NCI-H2107 (cell line): ENCODE measurements at regions not wholly inside any gene's neighbourhood (a gene's known extent, or its start where the extent isn't known, plus 50 kb on each side); places are given as distances from the start of the nearest gene placed in this dataset.
"Not testable (repeated sequence)": the region's sequence is repeated elsewhere in the genome, so short reads cannot be mapped to it uniquely, and the experiment has no call there.

Source experiments
- DNase-seq: peaks from one replicate; lab custom pipeline; 2025; lab: John Stamatoyannopoulos, UW

DNA sequence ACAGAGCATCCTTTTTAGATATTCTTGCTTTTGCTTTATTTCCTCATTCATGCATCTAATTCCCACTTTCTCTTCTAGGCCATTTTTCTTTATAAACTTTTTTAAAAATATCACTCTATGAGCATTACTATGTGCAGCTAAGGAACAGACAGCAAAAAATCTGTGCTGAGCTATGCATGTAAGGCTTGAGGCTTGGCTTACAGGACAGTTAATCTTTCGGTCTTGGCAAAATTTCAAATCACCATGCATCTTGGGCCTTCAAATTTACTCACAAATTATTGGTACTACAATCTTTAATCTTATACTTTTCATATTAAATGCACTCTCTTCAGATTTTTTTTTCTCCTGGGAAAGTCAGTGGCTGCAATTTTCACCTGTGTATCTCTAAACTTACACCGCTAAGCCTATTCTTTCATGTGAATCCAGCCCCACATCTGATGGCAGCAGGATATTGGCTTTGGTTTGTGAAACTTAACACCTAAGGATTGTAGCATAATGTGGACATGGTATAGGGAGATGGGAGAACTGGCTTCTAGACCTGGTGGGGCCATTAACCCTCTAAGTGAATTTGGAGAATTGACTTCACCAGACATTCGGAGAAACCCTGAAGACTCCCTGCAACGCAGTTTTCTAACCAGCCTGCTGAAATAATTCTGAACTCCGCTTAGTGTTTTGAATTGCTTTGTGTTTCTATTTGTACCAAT, 278.3 kb downstream of the SPRY1 start:
- DNase-seq, result no peak

GRCh38 chr4:123675567-123675966, 279.0 kb downstream of the SPRY1 start:
- DNase-seq, result no peak

GRCh38 chr4:123676071-123676889, 279.7 kb downstream of the SPRY1 start:
- DNase-seq, result no peak

GRCh38 chr4:123676890-123677229, 280.3 kb downstream of the SPRY1 start:
- DNase-seq, result peak; percentile 9

DNA sequence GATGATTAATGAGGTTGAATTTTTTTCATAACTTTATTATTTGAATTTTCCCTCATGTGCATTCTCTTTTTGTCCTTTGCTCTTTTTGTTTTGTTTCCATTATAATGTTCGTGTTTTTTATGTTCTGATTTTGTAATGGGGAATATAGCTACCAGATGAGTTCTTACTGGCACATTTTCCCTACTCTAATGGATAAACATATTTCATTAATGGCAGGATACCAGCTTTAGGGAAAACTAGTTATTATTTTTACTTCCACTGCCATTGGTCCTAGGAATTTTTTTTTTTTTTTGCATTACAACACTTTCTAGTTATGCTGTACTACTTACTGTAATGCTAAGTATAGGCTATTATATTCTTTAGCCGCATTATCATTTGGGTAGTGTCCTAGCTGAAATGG, 286.3 kb downstream of the SPRY1 start:
- no peak for DNase-seq

- DNase-seq, result not testable (repeated sequence)
These were observed 288.3 kb downstream of the SPRY1 start for GRCh38 chr4:123684937-123685336.

DNA sequence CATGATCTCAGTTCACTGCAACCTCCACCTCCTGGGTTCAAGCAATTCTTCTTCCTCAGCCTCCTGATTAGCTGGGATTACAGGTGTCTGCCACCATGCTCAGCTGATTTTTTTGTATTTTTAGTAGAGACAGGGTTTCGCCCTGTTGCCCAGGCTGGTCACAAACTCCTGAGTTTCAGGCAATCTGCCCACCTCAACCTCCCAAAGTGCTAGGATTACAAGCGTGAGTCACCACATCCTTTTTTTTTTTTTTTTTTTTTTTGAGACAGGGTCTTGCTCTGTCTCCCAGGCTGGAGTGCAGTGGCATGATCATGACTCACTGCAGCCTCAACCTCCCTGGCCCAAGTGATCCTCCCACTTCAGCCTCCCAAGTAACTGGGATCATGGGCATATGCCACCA, 298.9 kb downstream of the SPRY1 start:
- DNase-seq, result not testable (repeated sequence)

GRCh38 chr4:123696687-123697086, 300.1 kb downstream of the SPRY1 start:
- no peak for DNase-seq

DNA sequence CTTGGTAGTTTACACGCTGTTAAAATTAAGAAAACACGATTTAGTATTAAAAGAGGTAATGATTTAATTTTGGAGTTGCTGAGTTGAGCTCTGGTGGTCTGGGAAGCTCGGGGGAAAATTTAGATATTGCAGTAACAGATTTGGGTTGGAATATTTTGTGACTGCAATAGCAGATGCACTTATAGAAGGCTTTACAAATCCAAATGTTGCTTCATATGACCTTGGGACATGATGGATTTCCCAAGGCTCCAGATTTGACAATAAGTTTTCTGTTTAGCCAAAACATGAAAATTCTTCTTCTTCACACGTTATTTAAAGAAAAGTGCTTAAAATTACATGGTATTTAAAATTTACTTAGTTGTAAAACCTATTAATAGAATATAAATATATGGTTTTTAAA, 302.0 kb downstream of the SPRY1 start:
- DNase-seq, result no peak

DNA sequence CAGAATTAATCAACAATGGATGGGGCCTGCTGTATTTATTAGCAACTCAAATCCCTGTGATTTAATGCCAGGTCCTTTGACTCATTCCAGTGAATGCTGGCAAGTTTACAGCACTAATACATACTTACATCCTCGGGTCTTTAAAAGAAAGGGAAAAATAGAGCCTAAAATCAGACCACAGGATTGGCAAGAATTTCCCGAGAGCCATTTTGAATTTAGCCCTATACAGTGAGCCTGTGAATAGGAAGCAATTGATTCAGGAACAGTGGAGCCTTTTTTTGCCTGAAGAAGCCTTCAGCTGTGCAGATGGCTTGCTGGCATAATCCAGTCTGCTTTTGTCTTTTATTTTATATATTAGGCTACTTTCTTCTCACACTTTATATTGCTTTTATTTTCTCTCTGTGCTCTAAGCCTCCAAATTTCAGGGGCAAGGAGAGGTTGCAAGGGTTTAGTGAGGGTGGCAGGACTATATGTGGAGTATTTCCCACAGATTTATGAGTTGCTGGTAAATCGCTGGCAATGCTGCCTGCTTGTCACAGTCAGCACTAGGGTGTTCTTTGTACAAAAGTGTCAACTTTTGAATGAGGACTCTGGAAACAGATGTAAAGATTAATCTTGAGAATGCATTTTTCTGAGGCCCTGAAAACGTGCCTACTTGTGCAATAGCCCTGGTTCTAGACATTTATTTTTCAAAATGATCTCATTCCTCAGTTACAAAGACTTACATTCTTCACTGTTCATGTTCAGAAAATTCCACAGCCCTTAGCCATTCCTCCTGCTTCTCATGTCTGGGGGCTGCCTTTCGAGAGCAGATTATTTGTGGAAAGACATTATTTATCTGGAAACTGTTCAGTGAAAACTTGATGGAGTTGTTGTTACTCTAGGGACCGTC, 303.5 kb downstream of the SPRY1 start:
- no peak for DNase-seq

DNA sequence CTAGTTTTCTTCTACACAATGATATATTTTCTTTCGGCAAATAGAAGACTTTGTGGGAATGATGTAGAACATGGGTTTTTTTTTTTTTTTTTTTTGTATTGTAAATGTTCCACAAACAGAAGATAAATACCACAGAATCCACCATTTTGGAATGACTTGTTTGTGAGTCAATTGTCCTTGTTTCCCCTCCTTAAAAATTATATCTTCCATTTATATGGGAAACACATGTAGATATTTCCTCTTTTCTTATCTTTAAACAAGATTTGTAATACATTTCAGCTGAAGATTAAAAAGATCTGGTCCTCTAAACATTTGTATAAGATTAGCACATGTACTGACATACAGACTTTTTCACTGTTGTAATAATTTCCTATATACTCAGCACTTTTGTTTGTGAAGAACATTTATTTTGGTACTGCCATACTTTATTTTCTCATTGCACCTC, 304.6 kb downstream of the SPRY1 start:
- no peak for DNase-seq

GRCh38 chr4:123705419-123705818, 308.8 kb downstream of the SPRY1 start:
- no peak for DNase-seq

GRCh38 chr4:123706973-123707372, 310.4 kb downstream of the SPRY1 start:
- DNase-seq, result no peak

DNA sequence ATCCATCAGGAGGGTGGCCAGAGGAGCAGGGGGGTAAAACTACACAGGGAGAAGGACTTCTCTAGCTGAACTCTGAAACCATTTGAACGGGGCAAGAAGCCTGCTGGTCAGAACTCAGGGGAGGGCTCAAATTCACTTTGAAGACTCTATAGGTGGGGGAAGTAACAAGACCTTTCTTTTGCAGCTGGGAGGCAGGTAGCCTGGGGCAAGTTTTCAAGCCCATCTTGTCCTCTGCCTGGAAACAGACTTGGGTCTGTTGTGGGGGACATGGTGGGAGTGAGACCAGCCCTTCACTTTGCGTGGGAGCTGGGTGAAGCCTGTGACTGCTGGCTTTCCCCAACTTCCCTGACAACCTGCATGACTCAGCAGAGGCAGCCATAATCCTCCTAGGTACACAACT, 312.3 kb downstream of the SPRY1 start:
- no peak for DNase-seq

DNA sequence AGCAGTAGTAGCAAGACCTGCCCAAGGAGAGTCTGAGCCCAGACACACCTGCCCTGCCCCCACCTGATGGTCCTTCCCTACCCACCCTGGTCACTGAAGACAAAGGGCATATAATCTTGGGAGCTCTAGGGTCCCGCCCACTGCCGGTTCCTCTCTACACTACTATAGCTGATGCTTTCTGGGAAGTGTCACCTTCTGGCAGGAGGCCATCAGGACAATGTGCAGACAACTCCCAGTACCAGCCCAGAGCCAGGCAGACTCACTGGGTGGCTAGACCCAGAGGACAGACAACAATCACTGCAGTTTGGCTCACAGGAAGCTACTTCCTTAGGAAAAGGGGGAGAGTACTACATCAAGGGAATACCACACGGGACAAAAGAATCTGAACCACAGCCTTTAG, 312.7 kb downstream of the SPRY1 start:
- DNase-seq, result no peak

DNA sequence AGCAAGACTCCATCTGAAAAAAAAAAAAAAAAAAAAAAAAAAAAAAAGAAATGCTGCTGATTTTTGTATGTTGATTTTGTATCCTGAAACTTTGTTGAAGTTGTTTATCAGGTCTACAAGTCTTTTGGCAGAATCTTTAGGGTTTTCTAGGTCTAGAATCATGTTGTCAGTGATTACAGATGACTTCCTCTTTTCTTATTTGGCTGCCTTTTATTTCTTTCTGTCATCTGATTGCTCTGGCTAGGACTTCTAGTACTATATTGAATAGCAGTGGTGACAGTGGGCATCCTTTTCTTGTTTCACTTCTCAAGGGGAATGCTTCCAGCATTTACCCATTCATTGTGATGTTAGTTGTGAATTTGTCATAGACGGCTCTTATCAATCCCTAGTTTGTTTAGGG, 334.4 kb downstream of the SPRY1 start:
- DNase-seq, result no peak

- no peak for DNase-seq
These were observed 340.6 kb downstream of the SPRY1 start for GRCh38 chr4:123737156-123737555.

DNA sequence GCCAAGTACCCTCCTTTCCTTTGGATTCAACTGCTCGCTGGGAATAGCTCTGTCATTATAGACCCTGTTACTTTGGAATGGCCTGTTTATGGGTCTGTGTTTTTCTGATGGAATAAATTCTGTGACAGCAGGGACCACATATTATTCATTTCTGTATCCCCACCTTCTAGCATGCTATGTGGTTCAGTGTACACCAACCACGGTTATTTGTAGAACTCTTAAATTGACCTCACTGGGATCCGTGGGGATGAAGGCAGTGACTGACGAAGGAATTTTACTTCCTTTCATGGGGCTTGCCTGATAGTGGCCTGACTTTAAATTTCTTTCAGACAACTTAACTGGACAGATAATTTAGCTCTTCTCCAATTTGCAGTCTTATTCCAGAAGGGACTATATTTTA, 343.2 kb downstream of the SPRY1 start:
- no peak for DNase-seq

DNA sequence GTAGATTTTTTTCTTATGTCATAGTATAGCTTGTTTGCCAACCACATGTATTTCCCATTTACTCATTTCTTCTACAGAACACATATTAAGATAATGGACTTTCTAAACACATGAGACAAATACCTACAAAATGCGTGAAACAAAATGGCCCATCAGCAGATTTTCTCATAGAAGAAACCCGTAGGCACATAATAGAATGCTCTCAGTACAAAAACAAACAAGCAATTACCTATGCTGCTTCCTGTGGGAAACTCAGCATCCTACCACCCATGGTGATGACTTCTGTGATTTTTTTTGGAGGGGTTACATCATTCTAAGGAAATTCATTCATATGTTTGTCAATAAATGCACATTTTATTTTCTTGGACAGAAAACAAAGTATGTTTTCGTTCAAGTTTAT, 343.6 kb downstream of the SPRY1 start:
- DNase-seq, result no peak

GRCh38 chr4:123741906-123742305, 345.3 kb downstream of the SPRY1 start:
- DNase-seq, result no peak

DNA sequence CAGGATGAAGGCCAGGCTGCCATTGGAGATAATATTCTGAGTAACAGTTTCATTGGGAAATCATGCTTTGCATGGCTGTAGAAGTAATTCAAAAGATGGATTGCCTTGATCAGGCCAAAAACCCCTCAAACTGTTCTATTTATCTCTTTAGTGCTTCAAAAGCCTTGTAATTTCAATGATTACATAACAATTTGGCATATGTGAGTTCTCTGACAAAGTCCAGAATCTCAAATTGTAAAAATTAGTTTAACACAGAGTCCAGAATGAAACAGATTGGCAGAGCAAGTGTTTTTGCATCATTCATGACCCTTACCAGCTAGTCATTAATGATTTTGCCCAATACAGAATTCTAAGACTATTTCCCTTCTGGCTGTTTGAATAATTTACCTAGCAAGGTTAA, 347.3 kb downstream of the SPRY1 start:
- DNase-seq, result no peak

- DNase-seq, result no peak
These were observed 348.2 kb downstream of the SPRY1 start for GRCh38 chr4:123744664-123745290.
